ENCODE measurements at regions not wholly inside any gene's neighbourhood (a gene's known extent, or its start where the extent isn't known, plus 50 kb on each side); places are given as distances from the start of the nearest gene placed in this dataset.

GRCh38 chr7:66500087-66500486, 128.6 kb upstream of the KCTD7 start:
- TF ChIP-seq EZH2 (IDR thresholded peaks at IDR 0.05; ENCODE audit: borderline replicate concordance, low read depth, low read length, poor library complexity, severe bottlenecking) (no peak), CTCF (conservative IDR thresholded peaks at IDR 0.05; ENCODE audit: low read depth, low read length) (no peak)

All from A673 (cell line).